HG03469 (cell line): ENCODE measurements at regions not wholly inside any gene's neighbourhood (a gene's known extent, or its start where the extent isn't known, plus 50 kb on each side); places are given as distances from the start of the nearest gene placed in this dataset.
"Not testable (repeated sequence)": the region's sequence is repeated elsewhere in the genome, so short reads cannot be mapped to it uniquely, and the experiment has no call there.

Experiments
- ATAC-seq: cut with Tn5 transposase; IDR thresholded peaks from one replicate; pipeline ENCODE4 v1.9.1; 2021; ENCODE audit warnings: mild to moderate bottlenecking, moderate library complexity, moderate number of reproducible peaks; ENCODE audit not compliant: unreplicated experiment

GRCh38 chr6:135604035-135604860 is 106.7 kb upstream of the AHI1 start:
- ATAC-seq, result no peak

DNA sequence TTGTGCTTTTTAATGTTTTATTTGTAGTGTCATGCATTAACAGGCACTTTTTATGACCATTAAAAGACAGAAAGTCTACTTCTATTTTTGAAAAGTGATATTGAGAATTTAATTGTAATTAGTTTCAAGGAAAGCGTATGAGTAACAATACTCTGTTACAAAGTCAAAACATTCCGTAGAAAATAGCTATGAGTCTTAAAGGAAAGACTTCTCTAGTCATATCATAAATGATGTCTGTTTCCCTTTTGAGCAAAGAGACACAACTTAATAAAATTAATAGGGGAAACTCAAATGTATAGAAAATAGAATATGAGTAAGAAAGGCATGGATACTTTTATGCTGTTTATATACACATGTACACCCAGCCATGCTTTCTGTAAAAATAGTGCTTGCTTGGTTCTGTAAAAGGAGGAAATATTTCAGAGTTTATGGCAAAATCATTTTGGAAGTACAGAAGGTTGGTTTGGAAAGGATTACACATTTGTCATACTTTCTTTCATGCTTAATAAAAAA is 107.8 kb upstream of the AHI1 start:
- ATAC-seq, result no peak

- no peak for ATAC-seq
These were observed 108.9 kb upstream of the AHI1 start for GRCh38 chr6:135606392-135606791.

- no peak for ATAC-seq
These were observed 110.5 kb upstream of the AHI1 start for GRCh38 chr6:135608031-135608430.

DNA sequence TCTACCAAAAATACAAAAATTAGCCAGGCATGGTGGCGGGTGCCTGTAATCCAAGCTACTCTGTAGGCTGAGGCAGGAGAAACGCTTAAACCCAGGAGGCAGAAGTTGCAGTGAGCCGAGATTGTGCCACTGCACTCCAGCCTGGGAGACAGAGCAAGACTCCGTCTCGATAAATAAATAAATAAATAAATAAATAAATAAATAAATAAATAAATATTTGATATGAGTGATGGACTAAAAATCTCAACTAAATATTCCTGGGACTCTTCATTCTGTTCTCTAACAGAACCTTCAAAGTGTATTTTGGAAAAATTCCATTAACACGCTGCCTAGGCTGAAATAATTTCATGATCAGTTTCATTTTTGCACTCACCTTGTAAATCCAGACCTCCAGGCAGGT is 112.7 kb upstream of the AHI1 start:
- not testable (repeated sequence) for ATAC-seq

DNA sequence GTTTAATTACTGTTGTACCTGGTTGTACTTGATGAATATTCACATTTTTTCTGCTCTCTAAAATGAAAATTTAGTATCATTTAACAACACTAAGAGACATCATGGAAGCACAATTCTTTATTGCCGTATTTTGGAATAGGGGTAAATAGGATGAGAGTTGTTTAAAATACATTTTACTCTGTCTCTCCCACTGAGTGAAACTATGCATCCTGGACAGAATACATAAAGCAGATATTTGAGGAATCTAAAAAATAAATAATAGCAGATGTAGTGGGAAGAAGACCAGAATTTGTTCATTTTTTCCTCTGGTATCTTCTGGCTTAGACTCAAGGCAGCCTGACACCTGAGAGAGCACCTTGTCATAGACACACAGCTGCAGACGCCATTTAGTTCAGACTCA is 119.1 kb upstream of the AHI1 start:
- no peak for ATAC-seq

GRCh38 chr6:135617222-135617621 is 119.7 kb upstream of the AHI1 start:
- ATAC-seq, result no peak

DNA sequence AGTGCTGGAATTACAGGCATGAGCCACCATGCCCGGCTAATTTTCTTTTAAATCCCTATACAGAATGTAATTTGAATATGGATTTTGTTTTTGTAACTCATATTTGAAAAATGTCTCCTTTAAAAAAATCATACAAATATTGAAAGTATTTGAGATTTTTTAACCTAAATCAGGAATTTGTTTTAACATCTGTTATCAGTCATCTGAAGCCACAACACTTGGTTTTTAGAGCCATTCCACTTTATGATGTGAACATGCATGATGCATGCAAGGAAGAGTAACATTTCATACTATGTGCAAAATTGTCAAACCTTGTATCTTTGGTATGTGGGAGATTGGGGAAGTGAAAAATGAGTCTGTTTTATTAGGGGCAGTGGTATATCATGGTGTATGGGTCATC is 124.5 kb upstream of the AHI1 start:
- no peak for ATAC-seq

DNA sequence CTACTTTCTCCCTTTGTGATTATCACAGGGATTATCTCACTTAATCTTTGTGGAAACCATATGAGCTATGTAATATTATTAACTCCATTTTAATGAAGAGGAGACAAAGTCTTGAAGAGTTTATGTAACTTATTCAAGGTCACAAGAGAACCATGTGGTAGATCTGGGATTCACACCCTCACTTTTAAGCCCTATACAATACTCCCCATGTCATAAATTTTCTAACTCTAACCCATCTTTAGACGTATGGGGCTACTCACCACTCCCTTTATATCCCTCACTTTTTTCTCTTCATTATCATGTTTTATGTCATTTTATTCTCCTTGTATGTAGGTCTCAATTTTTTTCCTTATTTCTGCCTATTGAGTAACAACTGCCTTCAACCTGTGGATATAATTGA is 126.4 kb upstream of the AHI1 start:
- ATAC-seq, result no peak

DNA sequence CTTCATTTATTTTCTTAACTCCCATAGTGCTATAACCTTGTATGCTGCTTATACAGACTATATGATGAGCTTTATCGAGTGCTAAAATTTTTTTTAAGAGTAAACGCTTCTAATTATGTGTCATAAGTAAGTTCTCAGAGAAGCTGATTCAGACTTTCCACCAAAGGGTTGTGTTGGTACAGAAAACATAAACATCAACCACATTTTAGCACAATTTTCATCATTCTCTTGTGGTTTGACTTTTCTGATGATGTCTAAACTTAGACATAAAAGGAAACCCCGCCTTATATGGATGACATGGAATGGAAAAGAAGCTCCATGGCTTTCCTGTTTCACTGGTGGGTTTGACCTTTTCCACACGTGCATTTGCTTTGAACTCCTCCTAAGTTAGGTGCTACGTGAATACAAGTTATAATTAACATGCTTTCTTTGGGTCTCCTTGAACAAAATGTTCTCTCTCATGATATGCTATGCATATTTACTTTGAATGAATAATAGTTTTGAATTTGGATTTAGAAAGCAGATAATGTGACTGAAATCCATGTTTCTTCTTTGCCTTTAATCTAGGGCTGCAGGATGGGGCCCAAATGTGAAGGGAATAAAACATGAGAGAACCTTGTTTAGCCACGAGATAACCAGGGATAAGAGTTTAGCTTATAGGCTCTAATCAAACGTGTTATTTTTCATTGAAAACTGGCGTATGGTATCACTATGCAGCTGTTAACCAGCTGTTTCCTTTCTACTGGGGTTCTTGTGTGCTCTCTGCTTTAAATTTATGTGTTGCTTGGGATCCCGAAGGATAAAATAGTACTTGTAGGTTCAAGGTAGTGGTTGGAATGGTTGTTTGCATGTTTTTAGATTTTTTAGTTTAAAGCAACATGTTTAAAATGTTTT is 127.1 kb upstream of the AHI1 start:
- no peak for ATAC-seq

- not testable (repeated sequence) for ATAC-seq
These were observed 128.5 kb upstream of the AHI1 start for GRCh38 chr6:135626001-135626400.

- ATAC-seq, result peak; percentile 61
These were observed 129.7 kb upstream of the AHI1 start for GRCh38 chr6:135627092-135627715.

GRCh38 chr6:135630789-135631376 is 133.3 kb upstream of the AHI1 start:
- ATAC-seq, result no peak

- no peak for ATAC-seq
These were observed 134.3 kb upstream of the AHI1 start for GRCh38 chr6:135631821-135632220.

DNA sequence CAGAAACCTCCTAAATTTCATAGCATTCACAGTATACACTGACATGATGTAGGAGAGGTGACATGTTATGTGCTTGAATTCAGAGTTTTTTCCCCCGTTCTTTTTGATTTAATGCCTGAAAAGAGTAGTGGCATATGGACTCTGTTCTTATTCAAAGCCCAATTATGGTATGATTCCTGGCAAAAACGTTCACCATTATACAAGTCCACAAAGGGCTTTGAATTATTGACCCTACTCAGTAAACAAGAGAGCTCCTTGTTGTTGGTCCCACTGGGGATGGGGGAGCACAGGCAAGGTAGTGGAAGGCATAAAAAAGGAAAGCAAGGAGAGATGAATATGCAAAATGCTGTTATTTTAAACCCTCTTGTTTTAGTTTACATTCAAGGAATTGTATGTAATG is 136.0 kb upstream of the AHI1 start:
- no peak for ATAC-seq

DNA sequence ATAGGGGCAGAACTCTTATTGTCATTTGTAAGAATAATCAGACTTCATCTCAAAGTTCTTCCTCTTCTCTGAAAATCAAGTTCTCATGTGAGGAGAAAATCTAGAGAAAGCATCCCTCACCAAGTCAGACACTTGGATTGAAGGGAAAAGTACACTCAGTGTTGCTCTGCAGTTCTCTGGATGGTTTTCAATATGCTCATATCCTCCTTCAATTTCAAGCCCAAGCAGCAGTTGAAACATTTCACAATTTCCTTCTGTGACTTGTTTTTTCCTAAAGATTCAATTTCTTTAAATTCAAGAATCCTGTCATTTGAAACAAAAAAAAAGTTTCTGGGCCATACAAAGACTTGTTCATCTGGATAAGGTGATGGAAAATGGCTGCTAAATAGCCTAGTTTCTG is 140.2 kb upstream of the AHI1 start:
- ATAC-seq, result no peak

- ATAC-seq, result no peak
These were observed 140.6 kb upstream of the AHI1 start for GRCh38 chr6:135638108-135638507.

- no peak for ATAC-seq
These were observed 142.5 kb upstream of the AHI1 start for GRCh38 chr6:135640048-135640447.

- ATAC-seq, result no peak
These were observed 143.0 kb upstream of the AHI1 start for GRCh38 chr6:135640449-135641111.

DNA sequence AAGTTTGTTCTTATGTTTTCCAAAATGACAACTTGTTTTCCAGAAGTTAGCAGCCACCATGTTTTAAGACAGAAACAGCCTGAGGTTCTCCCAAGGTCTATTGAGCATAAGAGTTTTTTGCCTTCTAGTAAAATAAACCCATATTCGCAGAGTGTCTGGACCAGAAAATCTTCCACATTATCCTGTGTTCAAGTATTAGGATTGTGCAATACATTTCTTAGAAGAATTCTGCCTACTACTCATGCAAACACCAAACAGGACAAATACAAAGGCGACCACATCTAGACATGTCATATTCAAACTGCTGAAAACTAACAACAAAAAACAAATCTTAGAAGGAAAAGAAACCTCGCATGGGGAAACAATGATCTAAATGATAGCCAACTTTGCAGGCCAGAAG is 145.4 kb upstream of the AHI1 start:
- no peak for ATAC-seq
